Ovary (tissue), 7 donors: ENCODE measurements at regions not wholly inside any gene's neighbourhood (a gene's known extent, or its start where the extent isn't known, plus 50 kb on each side); places are given as distances from the start of the nearest gene placed in this dataset.
"Not testable (repeated sequence)": the region's sequence is repeated elsewhere in the genome, so short reads cannot be mapped to it uniquely, and the experiment has no call there.

ENCODE experiments used
- DNase-seq, 5 donors: peaks; one replicate each; pipeline ENCODE4 v3.0.0-alpha.2; 2019 to 2020
- H3K27ac ChIP-seq, 2 donors: fragments of 200-600 bp; one replicate each; pipeline versions ENCODE4 v1.5.1 to v1.8.0; 2019 to 2022
- H3K27me3 ChIP-seq: fragments of 200-600 bp; one replicate; pipeline ENCODE4 v1.8.0; 2022
- H3K36me3 ChIP-seq: fragments of 200-600 bp; sonication (generic); one replicate; pipeline ENCODE4 v1.5.1; 2019
- H3K4me1 ChIP-seq: one replicate; pipeline ENCODE4 v1.8.1; 2013; ENCODE audit warnings: mild to moderate bottlenecking, moderate library complexity; ENCODE audit not compliant: insufficient read depth
- H3K4me3 ChIP-seq: fragments of 200-600 bp; sonication (generic); one replicate; pipeline ENCODE4 v1.5.1; 2017
- H3K9me3 ChIP-seq, 2 donors: fragments of 200-600 bp in 1 of 2; sonication (generic) in 1 of 2; one replicate each; pipeline versions ENCODE4 v1.5.1 to v1.8.1; 2013 to 2019; ENCODE audit warnings: mild to moderate bottlenecking in 1 of 2, moderate library complexity in 1 of 2
- CTCF ChIP-seq, 3 donors: fragments of 450-650 bp in 2 of 3; fragments of 200-600 bp in 1 of 3; IDR thresholded peaks; one replicate each; pipeline versions ENCODE4 v1.5.1 to v1.8.0; 2016 to 2022; ENCODE audit warnings: antibody characterized with exemption in 3 of 3, mild to moderate bottlenecking in 1 of 3
- EP300 ChIP-seq: sonication (generic); formaldehyde crosslinking; IDR thresholded peaks from one replicate; pipeline ENCODE4 v1.6.1; 2017; ENCODE audit warnings: antibody characterized with exemption
- POLR2A ChIP-seq: fragments of 450-650 bp; IDR thresholded peaks from one replicate; pipeline ENCODE4 v1.6.1; 2017; ENCODE audit warnings: antibody characterized with exemption, mild to moderate bottlenecking, moderate library complexity
- WGBS, 3 donors: extraction: QIAGEN DNeasy Blood & Tissue Kit in 1 of 3; methylation state at CpG; one replicate each; pipeline versions ENCODE4 v1.1.5 to v1.1.7; 2013 to 2017; 5-methylcytosine and 5-hydroxymethylcytosine counted together
- intact Hi-C, 4 donors: fragments of 100-400 bp; cut with DNase I; formaldehyde crosslinking; loops; one replicate each; pipeline versions ENCODE4 v1.11.0 to v1.15.1; 2022 to 2023
- donor health status: DM: no; HTN: no; CAD: no; lungs with moderate emphysema.
- donor health status: DM: no; HTN: no; CAD: no.
- donor health status: Bipolar disorder and iron deficiency.
- donor health status: DM: no; HTN: no; CAD: no.
- donor health status: DM: yes; HTN: yes; CAD: no.

GRCh38 chr4:33825685-33826084 lies 2418.6 kb downstream of the ARAP2 start:
- no peak for DNase-seq
- TF ChIP-seq POLR2A (no peak), EP300 (no peak), CTCF (IDR thresholded peaks at IDR 0.05) (no peak)
- Histone ChIP-seq H3K4me1 (no peaks in the 10 kb centered on the region), H3K9me3 (no peaks in the 10 kb centered on the region), H3K27me3 (no peaks in the 10 kb centered on the region), H3K27ac (no peak overlapping the region), H3K36me3 (no peaks in the 10 kb centered on the region), H3K4me3 (no peak overlapping the region)
- intact Hi-C loops = no loop called here

GRCh38 chr4:33829356-33829755 lies 2415.0 kb downstream of the ARAP2 start:
- intact Hi-C loops, H3K4me3 ChIP-seq: not testable (repeated sequence)
- 86 to 94% (median 88%) methylated on average over 1 of the region's 1 CpG for WGBS, 3 donors

GRCh38 chr4:33831442-33832066 lies 2412.8 kb downstream of the ARAP2 start:
- Histone ChIP-seq H3K36me3 (no peaks in the 10 kb centered on the region), H3K4me3 (no peak overlapping the region), H3K4me1 (no peaks in the 10 kb centered on the region), H3K27me3 (no peaks in the 10 kb centered on the region), H3K27ac (no peak overlapping the region), H3K9me3 (no peaks in the 10 kb centered on the region)
- 27 to 32% (median 28%) methylated on average over 3 of the region's 3 CpGs for WGBS, 3 donors
- TF ChIP-seq CTCF (IDR thresholded peaks at IDR 0.05) (no peak), EP300 (no peak), POLR2A (no peak)
- DNase-seq = no peak
- intact Hi-C loops = no loop called here

More at GRCh38 chr4:33829356-33829755, 2415.0 kb downstream of the ARAP2 start:
- H3K27ac ChIP-seq, H3K36me3 ChIP-seq, H3K4me1 ChIP-seq, H3K27me3 ChIP-seq, DNase-seq, H3K9me3 ChIP-seq: not testable (repeated sequence)

- H3K9me3 ChIP-seq, H3K27ac ChIP-seq, DNase-seq, H3K36me3 ChIP-seq, H3K27me3 ChIP-seq, intact Hi-C loops, H3K4me3 ChIP-seq, H3K4me1 ChIP-seq: not testable (repeated sequence)
- 87 to 92% (median 88%) methylated on average over 3 of the region's 3 CpGs for WGBS, 3 donors
Observed at GRCh38 chr4:33835764-33836163, 2408.6 kb downstream of the ARAP2 start.

- no peak for TF ChIP-seq CTCF (IDR thresholded peaks at IDR 0.05)
- TF ChIP-seq POLR2A = no peak
- no peak for TF ChIP-seq EP300
- Histone ChIP-seq H3K9me3 (no peaks in the 10 kb centered on the region), H3K4me1 (no peaks in the 10 kb centered on the region), H3K27ac (no peak overlapping the region), H3K27me3 (no peaks in the 10 kb centered on the region), H3K36me3 (no peaks in the 10 kb centered on the region), H3K4me3 (no peak overlapping the region)
- intact Hi-C loops = no loop called here
- no peak for DNase-seq
- WGBS, 3 donors = 76 to 79% (median 76%) methylated on average over 5 of the region's 5 CpGs
Observed at GRCh38 chr4:33837043-33837838, 2407.1 kb downstream of the ARAP2 start.
